Immature natural killer cell (primary cell): ENCODE measurements at regions not wholly inside any gene's neighbourhood (a gene's known extent, or its start where the extent isn't known, plus 50 kb on each side); places are given as distances from the start of the nearest gene placed in this dataset.
"Not testable (repeated sequence)": the region's sequence is repeated elsewhere in the genome, so short reads cannot be mapped to it uniquely, and the experiment has no call there.

Experiments
- DNase-seq, 3 donors: peaks; one replicate each; pipeline ENCODE4 v3.0.0; 2022; ENCODE audit warnings: mixed read lengths in 1 of 3
- H3K27ac Mint-ChIP-seq, 6 donors: one replicate each; pipeline ENCODE4 v1.8.0; 2020; ENCODE audit warnings: mixed read lengths in 6 of 6, mild to moderate bottlenecking in 5 of 6, inconsistent platforms in 4 of 6, moderate library complexity in 3 of 6
- H3K27me3 Mint-ChIP-seq, 3 donors: one replicate each; pipeline ENCODE4 v1.8.0; 2020 to 2021; ENCODE audit warnings: low read depth in 3 of 3, mild to moderate bottlenecking in 3 of 3, mixed read lengths in 3 of 3, moderate library complexity in 3 of 3, inconsistent platforms in 1 of 3
- H3K36me3 Mint-ChIP-seq, 3 donors: one replicate each; pipeline ENCODE4 v1.8.0; 2020; ENCODE audit warnings: mixed read lengths in 3 of 3, inconsistent platforms in 2 of 3, mild to moderate bottlenecking in 2 of 3
- H3K4me1 Mint-ChIP-seq, 2 donors: one replicate each; pipeline ENCODE4 v1.8.0; 2020; ENCODE audit warnings: inconsistent platforms in 2 of 2, mild to moderate bottlenecking in 2 of 2, mixed read lengths in 2 of 2, moderate library complexity in 1 of 2
- H3K4me3 Mint-ChIP-seq, 5 donors: one replicate each; pipeline ENCODE4 v1.8.0; 2020; ENCODE audit warnings: mild to moderate bottlenecking in 5 of 5, mixed read lengths in 5 of 5, inconsistent platforms in 3 of 5, moderate library complexity in 3 of 5
- H3K9me3 Mint-ChIP-seq, 6 donors: one replicate each; pipeline ENCODE4 v1.8.0; 2020; ENCODE audit warnings: mild to moderate bottlenecking in 6 of 6, mixed read lengths in 6 of 6, inconsistent platforms in 4 of 6, moderate library complexity in 3 of 6

DNA sequence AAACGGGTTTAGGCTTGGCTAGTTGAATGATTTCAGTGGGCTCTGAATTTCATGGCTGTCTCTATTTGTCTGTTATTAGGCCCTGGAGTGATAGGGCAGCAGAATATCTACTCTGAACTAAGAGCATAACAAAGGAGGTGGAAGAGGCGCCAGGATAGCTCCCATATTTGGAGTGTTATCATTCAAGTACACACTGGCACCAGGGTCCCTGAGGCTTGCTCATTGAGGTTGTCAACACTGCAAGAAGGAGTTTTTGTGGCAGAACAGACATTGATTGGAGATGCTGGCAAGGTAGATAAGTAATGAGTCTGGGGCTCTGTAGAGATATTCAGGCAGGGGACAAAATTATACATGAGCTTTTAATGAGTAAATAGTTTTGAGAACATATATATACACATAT, 1748.4 kb downstream of the MRPL39 start:
- peaks cover 34 to 52% of the 10 kb centered on the region in 2 donors for H3K4me1 Mint-ChIP-seq
- H3K36me3 Mint-ChIP-seq, result no peaks in the 10 kb centered on the region
- peaks cover 0 to 4% (median 0%) of the 10 kb centered on the region in 3 donors for H3K27me3 Mint-ChIP-seq
- H3K4me3 Mint-ChIP-seq, result no peak overlapping the region
- H3K9me3 Mint-ChIP-seq, result no peaks in the 10 kb centered on the region
- H3K27ac Mint-ChIP-seq, result no peak overlapping the region
- no peak for DNase-seq

DNA sequence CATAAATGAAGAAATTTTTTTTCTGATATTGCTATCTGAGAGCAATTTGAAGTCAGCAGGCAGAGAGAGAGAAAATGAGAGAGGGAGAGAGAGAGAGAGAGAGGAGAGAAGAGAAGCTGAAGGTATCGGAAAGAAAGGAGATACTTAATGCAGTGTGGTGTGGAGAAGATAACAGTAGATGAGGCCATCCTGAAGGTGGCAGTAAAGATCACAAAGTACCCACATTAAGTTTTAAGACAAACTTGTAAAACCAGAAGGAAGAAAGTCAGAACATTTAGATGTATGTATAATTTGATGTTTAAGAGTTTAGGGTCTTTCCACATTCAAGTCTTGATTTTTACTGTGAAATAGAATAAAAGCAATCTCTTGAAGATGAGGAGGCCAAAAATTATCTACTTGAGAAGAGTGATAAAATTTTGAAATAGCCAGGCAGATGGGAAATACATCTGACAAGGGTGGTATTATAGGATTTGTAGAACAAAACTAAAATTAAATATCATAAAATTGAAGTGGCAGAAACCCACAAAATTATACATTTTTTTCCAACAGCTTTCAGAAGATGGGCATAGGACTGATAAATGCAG, 1753.4 kb downstream of the MRPL39 start:
- Mint-ChIP-seq H3K4me3 (no peak overlapping the region), H3K27ac (no peak overlapping the region), H3K27me3 (peaks cover 0 to 4% (median 0%) of the 10 kb centered on the region in 3 donors), H3K9me3 (no peaks in the 10 kb centered on the region), H3K36me3 (no peaks in the 10 kb centered on the region), H3K4me1 (peaks cover 6 to 20% of the 10 kb centered on the region in 2 donors)
- DNase-seq, result peak; percentile 18 to 28 (median 25)

DNA sequence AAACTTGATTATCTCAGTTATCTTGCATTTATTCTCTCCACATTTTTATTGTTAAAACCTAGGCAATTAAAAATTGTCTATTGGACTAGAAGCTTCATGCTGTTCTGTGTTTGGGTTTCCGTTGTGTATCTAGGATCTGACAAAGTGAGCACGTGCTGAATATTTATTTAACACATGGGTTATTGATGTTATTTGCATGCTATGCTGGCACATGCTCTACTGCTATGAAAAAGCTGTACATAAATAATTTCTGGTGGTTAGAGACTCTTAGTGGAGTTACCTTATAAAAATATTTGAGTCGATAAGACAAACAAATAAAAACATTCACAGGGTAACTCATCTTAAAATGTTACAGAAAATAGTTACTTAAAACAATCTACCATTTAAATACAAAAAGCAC, 1769.7 kb downstream of the MRPL39 start:
- H3K4me1 Mint-ChIP-seq, result no peaks in the 10 kb centered on the region
- no peak overlapping the region for H3K4me3 Mint-ChIP-seq
- H3K36me3 Mint-ChIP-seq, result no peaks in the 10 kb centered on the region
- DNase-seq, result no peak
- H3K9me3 Mint-ChIP-seq, result peaks cover 0 to 23% (median 10%) of the 10 kb centered on the region in 6 donors
- peaks cover 0 to 2% (median 2%) of the 10 kb centered on the region in 3 donors for H3K27me3 Mint-ChIP-seq
- H3K27ac Mint-ChIP-seq, result no peak overlapping the region

DNA sequence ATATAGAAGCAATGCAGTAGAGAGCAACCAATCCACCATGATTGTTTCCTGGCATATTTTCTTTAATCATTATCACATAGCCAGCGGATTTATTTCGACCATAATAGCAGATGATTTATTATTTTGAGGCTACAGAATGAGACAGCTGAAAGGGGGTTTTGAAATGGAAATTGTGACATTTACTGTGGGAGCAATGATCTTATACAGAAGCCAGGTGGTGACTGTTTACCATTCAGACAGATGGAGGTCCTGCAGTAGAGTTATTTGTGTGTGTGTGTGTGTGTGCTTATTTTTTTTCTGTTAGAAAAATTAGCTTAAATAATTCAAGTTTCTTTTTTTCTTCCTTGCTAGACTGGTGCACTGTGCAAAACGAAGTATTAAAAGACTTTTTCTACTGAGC, 1784.5 kb downstream of the MRPL39 start:
- Mint-ChIP-seq H3K4me1 (no peaks in the 10 kb centered on the region), H3K9me3 (peaks cover 3 to 18% (median 9%) of the 10 kb centered on the region in 6 donors), H3K4me3 (no peak overlapping the region), H3K36me3 (peaks cover 0 to 3% (median 0%) of the 10 kb centered on the region in 3 donors), H3K27ac (no peak overlapping the region), H3K27me3 (peaks cover 0 to 1% (median 0%) of the 10 kb centered on the region in 3 donors)
- no peak for DNase-seq

DNA sequence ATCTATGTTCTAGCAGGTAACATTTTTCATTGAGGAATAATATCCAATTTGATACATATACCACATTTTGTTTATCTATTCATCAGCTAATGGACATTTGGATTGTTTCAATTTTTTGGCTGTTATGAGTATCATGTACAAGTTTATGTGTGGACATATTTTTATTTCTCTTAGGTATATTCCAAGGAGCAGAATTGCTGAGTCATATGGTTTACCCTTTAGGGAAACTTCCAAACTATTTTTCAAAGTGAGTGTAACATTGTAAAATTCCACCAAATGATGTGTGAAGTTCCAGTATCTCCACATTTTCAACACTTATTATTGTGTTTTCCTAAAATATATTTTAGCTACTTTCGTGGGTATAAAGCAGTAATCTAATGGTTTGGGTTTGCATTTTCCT, 1789.9 kb downstream of the MRPL39 start:
- Mint-ChIP-seq H3K36me3 (peaks cover 0 to 3% (median 0%) of the 10 kb centered on the region in 3 donors), H3K27ac (no peak overlapping the region), H3K9me3 (peaks cover 3 to 28% (median 5%) of the 10 kb centered on the region in 6 donors), H3K4me3 (no peak overlapping the region), H3K4me1 (no peaks in the 10 kb centered on the region), H3K27me3 (peaks cover 0 to 2% (median 1%) of the 10 kb centered on the region in 3 donors)
- DNase-seq, result no peak

DNA sequence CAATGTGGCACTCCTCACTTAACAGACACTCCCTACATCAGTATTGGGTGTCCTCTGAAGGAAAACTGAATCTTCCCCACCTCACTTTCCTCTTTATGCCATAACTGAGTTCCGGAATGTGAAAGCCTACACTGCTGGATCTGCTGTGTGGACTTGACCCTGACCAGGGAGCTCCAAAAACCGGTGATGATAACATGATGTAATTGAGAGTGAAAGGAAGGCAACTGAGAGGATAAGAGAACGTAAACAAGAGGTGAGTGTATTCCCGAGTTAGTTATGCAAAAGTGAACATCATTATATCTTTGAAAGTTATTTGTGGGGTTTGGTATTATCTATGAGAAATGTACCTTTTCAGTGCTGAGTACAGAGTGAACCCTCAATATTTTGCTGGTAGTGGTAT, 1794.8 kb downstream of the MRPL39 start:
- H3K27me3 Mint-ChIP-seq, result peaks cover 0 to 2% (median 1%) of the 10 kb centered on the region in 3 donors

DNA sequence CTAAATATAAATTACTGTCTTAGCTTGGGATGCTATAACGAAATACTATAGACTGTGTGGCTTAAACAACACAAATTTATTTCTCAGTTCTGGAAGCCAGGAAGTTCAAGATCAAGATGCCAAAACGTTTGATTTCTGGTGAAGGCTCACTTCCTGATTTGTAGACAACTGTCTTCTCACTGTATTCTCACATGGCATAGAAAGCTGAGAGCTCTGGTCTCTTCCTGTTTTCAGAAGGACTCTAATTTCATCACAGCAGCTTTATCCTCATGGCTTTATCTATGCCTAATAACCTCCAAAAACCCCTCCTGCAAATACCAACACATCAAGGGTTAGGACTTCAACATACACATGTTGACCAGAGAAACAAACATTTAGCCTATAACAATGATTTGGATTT, 1795.5 kb downstream of the MRPL39 start:
- Mint-ChIP-seq H3K4me1 (no peaks in the 10 kb centered on the region), H3K27me3 (peaks cover 0 to 1% (median 0%) of the 10 kb centered on the region in 3 donors), H3K36me3 (no peaks in the 10 kb centered on the region), H3K9me3 (peaks cover 2 to 23% (median 5%) of the 10 kb centered on the region in 6 donors), H3K4me3 (no peak overlapping the region), H3K27ac (no peak overlapping the region)
- DNase-seq, result no peak

More for the DNA sequence above, 1794.8 kb downstream of the MRPL39 start:
- Mint-ChIP-seq H3K36me3 (no peaks in the 10 kb centered on the region), H3K4me1 (no peaks in the 10 kb centered on the region), H3K9me3 (peaks cover 2 to 23% (median 5%) of the 10 kb centered on the region in 6 donors), H3K27ac (no peak overlapping the region), H3K4me3 (no peak overlapping the region)
- no peak for DNase-seq

DNA sequence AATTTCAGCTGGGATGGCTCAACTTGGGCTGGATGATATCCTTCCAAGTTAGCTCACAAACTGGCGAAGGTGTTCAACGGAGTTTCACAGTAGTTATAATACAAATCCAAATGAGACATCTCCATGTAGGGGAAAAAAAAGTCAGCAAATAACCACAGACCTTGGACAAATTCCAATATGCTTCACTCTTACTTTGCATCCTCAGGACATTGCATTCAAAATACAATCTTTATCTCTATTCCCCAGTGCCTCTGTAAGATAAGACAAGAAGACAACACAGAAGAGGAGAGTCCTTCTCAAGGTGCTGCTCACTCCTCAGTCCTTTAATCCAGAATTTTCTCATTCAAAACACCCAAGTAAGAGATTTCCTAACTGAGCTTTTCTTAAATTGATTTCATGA, 1797.7 kb downstream of the MRPL39 start:
- Mint-ChIP-seq H3K36me3 (no peaks in the 10 kb centered on the region), H3K4me1 (no peaks in the 10 kb centered on the region), H3K4me3 (no peak overlapping the region), H3K27me3 (peaks cover 0 to 1% (median 0%) of the 10 kb centered on the region in 3 donors), H3K27ac (no peak overlapping the region), H3K9me3 (peaks cover 2 to 14% (median 4%) of the 10 kb centered on the region in 6 donors)
- no peak for DNase-seq

DNA sequence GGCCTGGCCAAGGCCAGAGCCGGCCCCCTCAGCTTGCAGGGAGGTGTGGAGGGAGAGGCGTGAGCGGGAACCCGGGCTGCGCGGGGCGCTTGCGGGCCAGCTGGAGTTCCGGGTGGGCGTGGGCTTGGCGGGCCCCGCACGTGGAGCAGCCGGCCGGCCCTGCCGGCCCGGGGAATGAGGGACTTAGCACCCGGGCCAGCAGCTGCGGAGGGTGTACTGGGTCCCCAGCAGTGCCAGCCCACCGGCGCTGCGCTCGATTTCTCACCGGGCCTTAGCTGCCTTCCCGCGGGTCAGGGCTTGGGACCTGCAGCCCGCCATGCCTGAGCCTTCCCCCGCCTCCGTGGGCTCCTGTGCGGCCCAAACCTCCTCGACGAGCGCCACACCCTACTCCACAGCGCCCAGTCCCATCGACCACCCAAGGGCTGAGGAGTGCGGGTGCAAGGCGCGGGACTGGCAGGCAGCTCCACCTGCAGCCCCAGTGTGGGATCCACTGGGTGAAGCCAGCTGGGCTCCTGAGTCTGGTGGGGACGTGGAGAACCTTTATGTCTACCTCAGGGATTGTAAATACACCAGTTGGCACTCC, 1800.2 kb downstream of the MRPL39 start:
- not testable (repeated sequence) for H3K4me1 Mint-ChIP-seq, DNase-seq, H3K27ac Mint-ChIP-seq, H3K36me3 Mint-ChIP-seq, H3K9me3 Mint-ChIP-seq, H3K4me3 Mint-ChIP-seq, H3K27me3 Mint-ChIP-seq

DNA sequence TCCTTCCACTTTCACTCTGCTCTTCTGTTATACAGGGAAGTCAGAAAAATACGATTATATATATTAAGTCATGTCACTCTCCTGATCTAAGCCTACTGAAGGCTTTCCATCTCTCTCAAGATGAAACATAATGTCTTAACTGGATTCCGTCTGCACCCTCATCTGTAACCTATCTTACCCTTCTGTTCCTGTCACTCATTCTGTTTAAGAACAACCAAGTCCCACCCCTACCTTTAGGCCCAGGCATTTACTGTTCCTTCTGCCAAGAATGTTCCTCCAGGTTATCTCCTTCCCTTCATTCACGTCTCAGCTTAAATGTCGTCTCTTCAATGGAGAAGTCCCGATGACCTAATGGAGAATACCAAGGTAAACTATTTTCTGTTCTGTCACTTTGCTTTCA, 1802.4 kb downstream of the MRPL39 start:
- Mint-ChIP-seq H3K27me3 (peaks cover 0 to 2% (median 0%) of the 10 kb centered on the region in 3 donors), H3K9me3 (peaks cover 0 to 17% (median 6%) of the 10 kb centered on the region in 6 donors), H3K4me1 (no peaks in the 10 kb centered on the region), H3K36me3 (peaks cover 0 to 3% (median 0%) of the 10 kb centered on the region in 3 donors), H3K27ac (no peak overlapping the region), H3K4me3 (no peak overlapping the region)
- DNase-seq, result no peak

DNA sequence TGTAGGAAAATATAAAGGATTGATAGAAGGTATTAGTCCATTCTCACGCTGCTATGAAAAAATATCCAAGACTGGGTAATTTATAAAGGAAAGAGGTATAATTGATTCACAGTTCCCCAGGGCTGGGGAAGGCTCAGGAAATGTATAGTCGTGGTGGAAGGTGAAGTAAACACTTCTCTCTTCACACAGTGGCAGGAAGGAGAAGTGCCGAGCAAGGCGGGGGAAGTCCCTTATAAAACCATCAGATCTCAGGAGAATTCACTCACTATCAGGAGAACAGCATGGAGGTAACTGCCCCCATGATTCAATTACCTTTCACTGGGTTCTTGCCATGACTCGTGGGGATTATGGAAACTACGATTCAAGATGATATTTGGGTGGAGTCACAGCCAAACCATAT, 1806.0 kb downstream of the MRPL39 start:
- Mint-ChIP-seq H3K4me3 (no peak overlapping the region), H3K9me3 (peaks cover 0 to 11% (median 4%) of the 10 kb centered on the region in 6 donors), H3K4me1 (no peaks in the 10 kb centered on the region), H3K36me3 (peaks cover 0 to 3% (median 0%) of the 10 kb centered on the region in 3 donors), H3K27ac (no peak overlapping the region), H3K27me3 (peaks cover 0 to 2% (median 0%) of the 10 kb centered on the region in 3 donors)
- no peak for DNase-seq

DNA sequence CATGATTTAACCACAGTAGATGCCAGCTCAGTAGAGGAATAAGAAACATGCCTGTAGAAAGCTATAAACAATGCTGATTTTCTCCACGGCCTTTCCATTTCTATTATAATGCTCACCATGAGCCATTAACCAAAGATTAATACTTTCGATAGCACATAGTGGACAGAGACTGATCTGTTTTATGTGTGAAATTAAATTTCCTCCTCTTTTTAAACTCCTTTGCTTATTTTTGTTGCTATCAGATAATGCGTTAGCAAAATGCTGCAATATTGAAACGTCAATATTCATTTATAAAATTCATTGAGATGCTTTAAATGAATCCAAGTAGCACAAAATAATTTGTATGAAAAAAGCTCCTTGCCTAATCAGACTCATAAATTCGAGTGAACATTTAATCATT, 1807.9 kb downstream of the MRPL39 start:
- Mint-ChIP-seq H3K36me3 (peaks cover 0 to 3% (median 0%) of the 10 kb centered on the region in 3 donors), H3K27me3 (peaks cover 0 to 2% (median 0%) of the 10 kb centered on the region in 3 donors), H3K27ac (no peak overlapping the region), H3K9me3 (peaks cover 0 to 11% (median 3%) of the 10 kb centered on the region in 6 donors), H3K4me1 (no peaks in the 10 kb centered on the region), H3K4me3 (no peak overlapping the region)
- DNase-seq, result no peak

DNA sequence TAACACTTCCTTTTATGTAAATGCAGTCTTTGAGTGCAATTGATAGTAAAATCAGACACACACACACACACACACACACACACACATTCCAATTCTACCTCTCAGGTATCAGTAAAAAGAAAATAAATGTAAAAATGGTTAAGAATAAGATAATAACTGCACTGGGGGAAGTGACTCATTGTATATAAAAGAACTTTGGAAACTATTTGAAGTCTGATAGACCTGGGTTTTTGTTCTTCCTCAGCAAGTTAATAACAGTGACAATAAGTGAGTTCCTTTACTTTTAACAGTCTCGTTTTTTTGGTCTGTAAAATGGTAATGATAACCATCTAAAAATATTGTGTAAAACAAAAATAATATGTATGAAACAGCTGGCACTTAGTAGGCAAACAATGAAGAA, 1815.0 kb downstream of the MRPL39 start:
- H3K36me3 Mint-ChIP-seq, result no peaks in the 10 kb centered on the region
- H3K9me3 Mint-ChIP-seq, result peaks cover 0 to 9% (median 4%) of the 10 kb centered on the region in 6 donors
- DNase-seq, result no peak
- H3K27me3 Mint-ChIP-seq, result peaks cover 0 to 1% (median 0%) of the 10 kb centered on the region in 3 donors
- H3K27ac Mint-ChIP-seq, result no peak overlapping the region
- no peak overlapping the region for H3K4me3 Mint-ChIP-seq
- no peaks in the 10 kb centered on the region for H3K4me1 Mint-ChIP-seq

DNA sequence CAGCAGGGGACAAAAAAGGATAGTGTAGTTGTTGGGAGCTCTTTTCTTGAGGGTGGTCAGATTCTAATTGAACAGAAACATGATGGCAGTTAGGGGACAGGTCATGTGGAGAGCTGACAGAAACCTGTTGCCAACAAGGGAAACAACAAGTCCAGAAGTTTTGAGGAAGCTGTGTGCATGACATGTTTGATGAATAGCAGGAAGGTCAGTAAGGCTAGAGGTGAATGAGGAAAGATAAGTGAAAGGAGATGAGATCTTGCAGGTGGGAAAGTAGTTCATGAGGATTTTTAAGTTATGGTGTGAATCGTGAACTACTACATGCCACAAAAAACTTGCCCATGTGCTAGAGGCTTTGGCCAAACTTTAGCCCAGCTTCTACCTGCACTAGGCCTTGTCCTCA, 1817.4 kb downstream of the MRPL39 start:
- H3K4me1 Mint-ChIP-seq, result no peaks in the 10 kb centered on the region
- no peak overlapping the region for H3K27ac Mint-ChIP-seq
- H3K36me3 Mint-ChIP-seq, result no peaks in the 10 kb centered on the region
- H3K9me3 Mint-ChIP-seq, result peaks cover 0 to 7% (median 4%) of the 10 kb centered on the region in 6 donors
- no peak overlapping the region for H3K4me3 Mint-ChIP-seq
- H3K27me3 Mint-ChIP-seq, result peaks cover 0 to 1% (median 0%) of the 10 kb centered on the region in 3 donors
- no peak for DNase-seq
